Esophagus (tissue), 2 donors: ENCODE measurements at regions not wholly inside any gene's neighbourhood (a gene's known extent, or its start where the extent isn't known, plus 50 kb on each side); places are given as distances from the start of the nearest gene placed in this dataset.
"Not testable (repeated sequence)": the region's sequence is repeated elsewhere in the genome, so short reads cannot be mapped to it uniquely, and the experiment has no call there.

ENCODE experiments used
- H3K27ac ChIP-seq, 2 donors: one replicate each; pipeline ENCODE4 v1.5.1; 2013; ENCODE audit warnings: low read depth in 2 of 2, mild to moderate bottlenecking in 2 of 2, inconsistent platforms in 1 of 2, low read length in 1 of 2, moderate library complexity in 1 of 2
- H3K27me3 ChIP-seq, 2 donors: one replicate each; pipeline ENCODE4 v1.6.1; 2013; ENCODE audit warnings: low read length in 2 of 2, control low read depth in 1 of 2, mild to moderate bottlenecking in 1 of 2; ENCODE audit not compliant: insufficient read depth in 2 of 2, control insufficient read depth in 1 of 2
- H3K36me3 ChIP-seq, 2 donors: one replicate each; pipeline ENCODE4 v1.6.1; 2013; ENCODE audit warnings: low read length in 1 of 2; ENCODE audit not compliant: control insufficient read depth in 2 of 2, insufficient read depth in 2 of 2
- H3K4me1 ChIP-seq, 2 donors: one replicate each; pipeline ENCODE4 v1.6.1; 2013; ENCODE audit warnings: low read length in 1 of 2; ENCODE audit not compliant: control insufficient read depth in 2 of 2, insufficient read depth in 2 of 2
- H3K4me3 ChIP-seq, 2 donors: one replicate each; pipeline ENCODE4 v1.5.1; 2013; ENCODE audit warnings: low read length in 2 of 2, mild to moderate bottlenecking in 2 of 2, low read depth in 1 of 2, moderate library complexity in 1 of 2
- H3K9me3 ChIP-seq, 2 donors: one replicate each; pipeline ENCODE4 v1.6.1; 2013; ENCODE audit warnings: mild to moderate bottlenecking in 2 of 2, low read depth in 1 of 2, low read length in 1 of 2, moderate library complexity in 1 of 2; ENCODE audit not compliant: control insufficient read depth in 2 of 2, insufficient read depth in 1 of 2
- WGBS, 2 donors: extraction: QIAGEN DNeasy Blood & Tissue Kit; methylation state at CpG; one replicate each; pipeline ENCODE4 v1.1.7; 2013; 5-methylcytosine and 5-hydroxymethylcytosine counted together
- donor health status: healthy with polysubstance abuse.
- donor health status: Bipolar disorder and iron deficiency.

DNA sequence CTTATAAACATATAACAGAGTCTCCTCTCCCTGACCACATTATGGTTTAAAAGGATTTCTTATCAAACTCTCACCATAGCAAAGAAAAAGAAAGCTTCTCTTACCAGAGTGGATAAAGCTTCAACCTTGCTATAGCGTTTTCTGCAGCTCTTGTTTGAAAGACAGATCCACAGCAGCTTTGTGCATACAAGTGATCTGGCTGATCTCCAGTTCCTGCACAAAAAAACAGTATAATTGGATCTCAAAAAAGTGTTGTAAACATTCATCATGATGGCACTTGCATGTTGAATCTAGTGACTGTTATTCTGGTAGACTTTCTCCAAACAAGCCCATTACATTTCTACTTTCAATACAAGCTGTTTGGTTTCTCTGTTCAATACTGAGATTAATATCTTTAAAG lies 178.9 kb upstream of the MGAT4C start:
- 18 to 31% methylated on average over 1 of the region's 1 CpG for WGBS, 2 donors
- peaks cover 3 to 4% of the 10 kb centered on the region in 2 donors for H3K9me3 ChIP-seq
- H3K36me3 ChIP-seq: no peaks in the 10 kb centered on the region
- H3K27ac ChIP-seq: no peak overlapping the region
- no peaks in the 10 kb centered on the region for H3K27me3 ChIP-seq
- no peak overlapping the region for H3K4me3 ChIP-seq
- no peaks in the 10 kb centered on the region for H3K4me1 ChIP-seq

DNA sequence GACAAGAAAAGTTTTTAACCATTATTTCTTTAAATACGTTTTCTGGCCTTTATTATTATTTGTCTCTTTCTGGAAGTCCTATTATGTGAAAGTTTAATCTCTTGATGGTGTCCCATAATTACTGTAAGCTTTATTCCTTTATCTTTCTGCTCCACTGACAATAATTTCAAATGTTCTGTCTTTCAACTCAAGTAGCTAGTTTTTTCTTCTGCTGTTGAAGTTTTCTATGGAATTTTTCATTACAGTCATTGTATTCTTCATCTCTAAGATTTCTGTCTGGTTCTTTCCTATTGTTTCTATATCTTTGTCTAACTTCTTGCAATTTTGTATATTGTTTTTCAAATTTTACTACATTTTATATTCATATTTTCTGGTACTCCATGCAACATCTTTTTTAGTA lies 173.6 kb upstream of the MGAT4C start:
- Histone ChIP-seq H3K27me3 (no peaks in the 10 kb centered on the region), H3K4me3 (no peak overlapping the region), H3K36me3 (no peaks in the 10 kb centered on the region), H3K4me1 (no peaks in the 10 kb centered on the region), H3K9me3 (peaks cover 3 to 4% of the 10 kb centered on the region in 2 donors), H3K27ac (no peak overlapping the region)
- WGBS, 2 donors: 61% methylated on average over 1 of the region's 1 CpG

DNA sequence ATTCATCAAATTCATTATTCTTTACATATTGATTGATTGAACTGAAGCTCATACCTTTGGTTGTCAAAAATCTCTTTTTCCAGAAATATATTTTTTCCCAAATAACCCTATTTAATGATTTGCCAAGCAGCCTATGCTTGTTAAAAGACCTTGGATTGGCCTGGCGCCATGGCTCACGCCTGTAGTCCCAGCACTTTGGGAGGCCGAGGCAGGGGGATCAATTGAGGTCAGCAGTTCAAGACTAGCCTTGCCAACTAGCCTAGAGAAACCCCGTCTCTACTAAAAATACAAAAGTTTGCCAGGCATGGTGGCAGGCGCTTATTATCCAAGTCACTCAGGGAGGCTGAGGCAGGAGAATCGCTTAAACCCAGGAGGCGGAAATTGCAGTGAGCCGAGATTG lies 165.1 kb upstream of the MGAT4C start:
- Histone ChIP-seq H3K4me1 (no peaks in the 10 kb centered on the region), H3K27me3 (no peaks in the 10 kb centered on the region), H3K36me3 (no peaks in the 10 kb centered on the region), H3K9me3 (no peaks in the 10 kb centered on the region), H3K27ac (no peak overlapping the region), H3K4me3 (no peak overlapping the region)
- 89 to 91% methylated on average over 8 of the region's 8 CpGs for WGBS, 2 donors

DNA sequence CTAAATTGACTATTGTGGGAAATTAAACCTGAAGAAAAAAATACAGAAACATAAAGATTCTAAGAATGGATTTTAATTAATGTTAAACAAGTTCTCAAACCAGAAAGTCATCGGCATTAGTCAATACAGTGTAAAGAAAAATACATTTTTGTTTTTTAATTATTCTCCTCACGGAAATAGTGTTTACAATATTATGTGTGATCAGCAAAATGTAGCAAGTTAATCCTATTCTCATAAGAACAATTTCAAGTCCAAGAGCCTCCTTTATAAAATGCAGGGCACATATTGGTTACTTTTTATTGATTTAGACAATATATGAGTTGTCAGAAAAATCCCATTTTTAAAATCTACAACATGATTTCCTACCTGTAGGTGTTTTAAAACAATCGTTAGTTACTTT lies 158.0 kb upstream of the MGAT4C start:
- WGBS, 2 donors: 82% methylated on average over 3 of the region's 3 CpGs
- Histone ChIP-seq H3K27me3 (no peaks in the 10 kb centered on the region), H3K4me3 (no peak overlapping the region), H3K27ac (no peak overlapping the region), H3K9me3 (no peaks in the 10 kb centered on the region), H3K36me3 (no peaks in the 10 kb centered on the region), H3K4me1 (no peaks in the 10 kb centered on the region)

DNA sequence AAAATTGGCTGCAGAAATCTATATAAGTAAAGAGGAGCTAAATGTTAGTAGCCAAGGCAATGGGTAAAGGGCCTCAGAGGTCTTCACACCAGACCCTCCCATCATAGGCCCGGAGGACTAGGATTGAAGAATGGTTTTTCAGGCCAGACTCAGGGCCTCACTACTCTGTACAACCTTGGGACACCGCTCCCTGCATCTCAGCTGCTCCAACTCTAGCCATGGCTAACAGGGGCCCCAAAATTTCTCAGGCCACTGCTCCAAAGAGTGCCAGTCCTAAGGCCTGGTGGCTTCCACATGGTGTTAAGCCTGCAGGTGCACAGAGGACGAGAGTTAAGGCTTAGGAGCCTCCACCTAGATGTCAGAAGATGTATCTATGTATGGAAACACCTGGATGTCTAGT lies 155.5 kb upstream of the MGAT4C start:
- 53 to 65% methylated on average over 3 of the region's 3 CpGs for WGBS, 2 donors
- H3K36me3 ChIP-seq: no peaks in the 10 kb centered on the region
- no peaks in the 10 kb centered on the region for H3K4me1 ChIP-seq
- no peaks in the 10 kb centered on the region for H3K27me3 ChIP-seq
- no peaks in the 10 kb centered on the region for H3K9me3 ChIP-seq
- no peak overlapping the region for H3K27ac ChIP-seq
- H3K4me3 ChIP-seq: no peak overlapping the region

DNA sequence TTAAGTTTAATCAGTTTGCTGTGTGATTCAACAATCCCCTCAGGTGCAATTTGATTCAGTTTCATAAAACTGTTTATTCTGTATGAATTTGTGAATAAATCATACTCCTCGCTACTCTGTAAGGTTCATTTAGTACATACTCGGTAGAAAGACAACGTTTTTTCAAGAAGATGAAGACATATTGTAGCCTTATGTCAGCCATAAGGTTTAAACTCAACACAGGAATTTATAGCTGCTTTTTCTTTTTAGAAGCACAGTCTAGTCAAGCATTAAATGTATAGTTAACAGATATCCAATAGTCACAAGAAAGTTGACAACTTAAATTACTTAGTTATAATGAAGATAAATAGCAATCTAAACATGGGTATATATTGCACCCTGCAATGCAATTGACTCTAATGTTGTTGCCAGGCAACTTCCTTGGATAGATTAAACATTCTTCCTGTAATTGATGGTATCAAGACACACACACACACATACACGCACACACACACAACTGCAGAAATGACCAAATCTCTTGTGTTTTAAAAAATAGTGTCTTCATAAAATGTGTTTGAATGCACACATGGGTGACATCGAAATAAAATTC lies 151.5 kb upstream of the MGAT4C start:
- 68 to 79% methylated on average over 5 of the region's 5 CpGs for WGBS, 2 donors
- no peaks in the 10 kb centered on the region for H3K9me3 ChIP-seq
- no peaks in the 10 kb centered on the region for H3K27me3 ChIP-seq
- no peak overlapping the region for H3K27ac ChIP-seq
- no peak overlapping the region for H3K4me3 ChIP-seq
- H3K36me3 ChIP-seq: no peaks in the 10 kb centered on the region
- no peaks in the 10 kb centered on the region for H3K4me1 ChIP-seq

DNA sequence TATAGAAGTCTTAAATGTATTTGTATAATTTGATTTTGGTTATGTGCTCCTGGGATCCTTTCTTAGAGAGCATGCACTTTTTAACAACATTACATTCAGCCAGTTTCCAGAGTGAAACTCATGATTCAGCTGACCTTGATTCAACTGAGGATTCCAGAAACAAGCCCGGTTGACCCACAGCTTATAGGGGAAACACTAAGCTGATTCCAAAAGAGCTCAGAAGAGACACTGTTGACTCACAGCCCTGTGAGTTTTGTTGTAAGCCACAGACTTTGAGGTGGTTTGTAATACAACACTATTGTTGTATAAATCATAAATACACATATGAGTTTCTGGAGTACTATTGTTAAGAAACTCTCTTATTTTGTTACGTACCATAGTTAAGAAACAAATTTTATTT lies 133.8 kb upstream of the MGAT4C start:
- Histone ChIP-seq H3K27ac (no peak overlapping the region), H3K36me3 (no peaks in the 10 kb centered on the region), H3K27me3 (no peaks in the 10 kb centered on the region), H3K4me1 (no peaks in the 10 kb centered on the region), H3K9me3 (no peaks in the 10 kb centered on the region), H3K4me3 (no peak overlapping the region)
- 81 to 84% methylated on average over 2 of the region's 2 CpGs for WGBS, 2 donors

DNA sequence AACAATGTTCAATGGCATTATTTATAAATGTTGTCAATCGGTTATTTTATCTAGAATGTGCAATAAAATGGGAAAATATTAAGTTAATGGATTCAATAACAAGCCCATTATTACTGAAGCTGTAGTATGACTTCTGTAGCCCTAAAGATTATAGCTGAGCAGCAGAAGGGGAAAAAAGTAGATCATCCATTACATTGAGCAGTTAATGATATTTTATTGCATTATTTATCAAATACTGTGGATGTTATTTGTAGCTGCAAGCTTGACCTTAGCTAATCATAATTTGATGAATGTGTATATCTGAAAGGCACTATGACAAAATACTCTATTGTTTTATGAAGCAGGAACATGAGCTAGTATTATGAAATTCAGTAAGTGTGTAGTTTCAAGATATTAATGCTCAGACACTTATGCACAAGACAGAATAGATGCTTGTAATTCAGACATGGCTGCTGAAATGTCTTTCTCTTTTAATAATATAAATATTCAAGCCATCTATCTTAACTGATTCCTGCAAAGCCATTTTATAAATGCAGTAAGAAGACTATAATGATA lies 131.5 kb upstream of the MGAT4C start:
- no peak overlapping the region for H3K4me3 ChIP-seq
- H3K27ac ChIP-seq: no peak overlapping the region
- no peaks in the 10 kb centered on the region for H3K4me1 ChIP-seq
- no peaks in the 10 kb centered on the region for H3K27me3 ChIP-seq
- WGBS, 2 donors: 78 to 80% methylated on average over 1 of the region's 1 CpG
- no peaks in the 10 kb centered on the region for H3K36me3 ChIP-seq
- H3K9me3 ChIP-seq: no peaks in the 10 kb centered on the region

DNA sequence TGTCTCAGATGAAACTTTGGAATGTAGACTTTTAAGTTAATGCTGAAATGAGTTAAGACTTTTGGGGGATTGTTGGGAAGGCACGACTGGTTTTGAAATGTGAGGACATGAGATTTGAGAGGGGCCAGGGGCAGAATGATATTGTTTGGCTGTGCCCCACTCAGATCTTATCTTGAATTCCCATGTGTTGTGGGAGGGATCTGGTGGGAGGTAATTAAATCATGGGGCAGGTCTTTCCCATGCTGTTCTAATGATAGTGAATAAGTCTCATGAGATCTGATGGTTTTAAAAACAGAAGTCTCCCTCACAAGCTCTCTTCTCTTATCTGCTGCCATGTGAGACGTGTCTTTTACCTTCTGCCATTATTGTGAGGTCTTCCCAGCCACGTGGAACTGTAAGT lies 127.6 kb upstream of the MGAT4C start:
- not testable (repeated sequence) for H3K27ac ChIP-seq, H3K36me3 ChIP-seq, H3K4me1 ChIP-seq, H3K9me3 ChIP-seq, H3K27me3 ChIP-seq, H3K4me3 ChIP-seq
- WGBS, 2 donors: 62 to 63% methylated on average over 3 of the region's 3 CpGs

DNA sequence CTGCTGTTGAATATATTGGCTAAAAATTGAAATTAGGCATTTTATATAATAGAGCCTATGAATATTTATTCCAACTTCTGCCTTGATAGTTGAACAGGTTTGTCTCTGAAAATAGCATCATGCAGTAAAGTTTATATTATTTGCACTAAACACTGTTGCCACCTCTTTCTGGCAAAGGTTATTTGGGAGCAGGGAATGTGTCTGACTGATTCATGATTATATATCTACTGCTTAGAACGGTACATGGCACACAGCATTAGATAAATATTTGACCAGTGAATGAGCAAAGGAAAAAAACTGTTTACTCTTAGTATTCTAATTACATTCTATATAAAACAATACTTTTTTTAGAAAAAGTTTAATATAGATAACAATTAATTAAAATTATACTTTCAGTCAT lies 123.1 kb upstream of the MGAT4C start:
- H3K27ac ChIP-seq: no peak overlapping the region
- WGBS, 2 donors: 35 to 38% methylated on average over 1 of the region's 1 CpG
- H3K9me3 ChIP-seq: no peaks in the 10 kb centered on the region
- no peak overlapping the region for H3K4me3 ChIP-seq
- no peaks in the 10 kb centered on the region for H3K36me3 ChIP-seq
- no peaks in the 10 kb centered on the region for H3K4me1 ChIP-seq
- no peaks in the 10 kb centered on the region for H3K27me3 ChIP-seq
